H1 (cell line): ENCODE measurements at regions not wholly inside any gene's neighbourhood (a gene's known extent, or its start where the extent isn't known, plus 50 kb on each side); places are given as distances from the start of the nearest gene placed in this dataset.

ENCODE experiments used
- CTCF ChIA-PET: fragments of 300-600 bp; sonication (Branson Sonifier 250); formaldehyde crosslinking; loops from one replicate; lab custom pipeline; 2021; ENCODE audit not compliant: partially characterized antibody; lab: Charles Lee
- POLR2A ChIA-PET: fragments of 300-600 bp; sonication (Branson Sonifier 250); formaldehyde crosslinking; loops from one replicate; lab custom pipeline; 2021; ENCODE audit warnings: inconsistent platforms; ENCODE audit not compliant: partially characterized antibody; lab: Charles Lee
- DNase-seq, 2 experiments: peaks; one replicate each; pipeline versions ENCODE4 v3.0.0 to v3.0.0-alpha.2; 2010 to 2022; ENCODE audit warnings: low spot score in 2 of 2, low read depth in 1 of 2, mixed read lengths in 1 of 2
- FAIRE-seq: peaks from 2 replicates; lab custom pipeline; 2011; peaks lifted over from hg19 to GRCh38; lab: Jason Lieb, UNC
- H2AFZ ChIP-seq: 2 replicates; pipeline ENCODE4 v1.8.1; 2012; ENCODE audit warnings: low read length, inconsistent platforms
- H2AK5ac ChIP-seq: 2 replicates; pipeline ENCODE4 v1.6.1; 2013; ENCODE audit warnings: low read depth, low read length
- H2BK120ac ChIP-seq: replicated peaks from 2 replicates; pipeline ENCODE3; 2013; ENCODE audit warnings: low read depth, low read length, inconsistent platforms
- H2BK12ac ChIP-seq: 2 replicates; pipeline ENCODE4 v1.6.1; 2013; ENCODE audit warnings: low read depth, low read length
- H2BK15ac ChIP-seq: 2 replicates; pipeline ENCODE4 v1.6.1; 2013; ENCODE audit warnings: low read length
- H2BK20ac ChIP-seq: 2 replicates; pipeline ENCODE4 v1.6.1; 2013; ENCODE audit warnings: low read length
- H2BK5ac ChIP-seq: 2 replicates; pipeline ENCODE4 v1.6.1; 2013; ENCODE audit warnings: low read depth, low read length
- H3K14ac ChIP-seq: 2 replicates; pipeline ENCODE4 v1.6.1; 2013; ENCODE audit warnings: inconsistent platforms; ENCODE audit not compliant: insufficient read length
- H3K18ac ChIP-seq: 2 replicates; pipeline ENCODE4 v1.6.1; 2013; ENCODE audit warnings: low read length; ENCODE audit errors: extremely low read depth
- H3K23ac ChIP-seq: 2 replicates; pipeline ENCODE4 v1.6.1; 2013; ENCODE audit warnings: inconsistent platforms; ENCODE audit not compliant: insufficient read length
- H3K23me2 ChIP-seq: 2 replicates; pipeline ENCODE4 v1.6.1; 2013; ENCODE audit warnings: low read depth, low read length
- H3K27ac ChIP-seq: 2 replicates; pipeline ENCODE4 v1.6.1; 2011; ENCODE audit warnings: low read depth, low read length, inconsistent platforms
- H3K27me3 ChIP-seq, 4 experiments: replicated peaks in 1 of 4; 1 replicate in 1 of 4; 2 replicates in 3 of 4; pipeline versions ENCODE4 v1.6.1 to v1.8.1; 2011 to 2013; ENCODE audit warnings: low read length in 3 of 4, mild to moderate bottlenecking in 3 of 4, inconsistent platforms in 2 of 4, mixed read lengths in 2 of 4, moderate library complexity in 1 of 4; ENCODE audit not compliant: control insufficient read depth in 3 of 4, insufficient read depth in 3 of 4; ENCODE audit errors: extremely low read depth in 1 of 4
- H3K36me3 ChIP-seq, 4 experiments: 2 replicates each; pipeline versions ENCODE4 v1.6.1 to v1.8.1; 2011 to 2013; ENCODE audit warnings: mild to moderate bottlenecking in 4 of 4, low read length in 3 of 4, moderate library complexity in 2 of 4, control low read depth in 1 of 4, inconsistent platforms in 1 of 4; ENCODE audit not compliant: insufficient read depth in 4 of 4, control insufficient read depth in 2 of 4
- H3K4ac ChIP-seq: replicated peaks from 2 replicates; pipeline ENCODE3; 2013; ENCODE audit warnings: low read length, low read depth, mixed read lengths, inconsistent platforms; ENCODE audit not compliant: insufficient read length
- H3K4me1 ChIP-seq, 4 experiments: replicated peaks in 1 of 4; 1 replicate in 1 of 4; 2 replicates in 3 of 4; pipeline versions ENCODE4 v1.6.1 to v1.8.1; 2011 to 2013; ENCODE audit warnings: low read length in 3 of 4, inconsistent platforms in 2 of 4, mixed read lengths in 1 of 4; ENCODE audit not compliant: insufficient read depth in 4 of 4, control insufficient read depth in 3 of 4
- H3K4me2 ChIP-seq, 2 experiments: 2 replicates each; pipeline versions ENCODE4 v1.6.1 to v1.8.1; 2011 to 2013; ENCODE audit warnings: low read depth in 2 of 2, low read length in 2 of 2, control low read depth in 1 of 2, inconsistent platforms in 1 of 2, mild to moderate bottlenecking in 1 of 2; ENCODE audit not compliant: insufficient read depth in 1 of 2
- H3K4me3 ChIP-seq, 4 experiments: fragments of 200-600, 300-600 bp in 1 of 4; sonication (generic), shearing (Covaris generic), sonication (Bioruptor Twin) in 1 of 4; 2 replicates each; pipeline versions ENCODE4 v1.5.1 to v1.8.1; 2011 to 2016; ENCODE audit warnings: low read length in 4 of 4, low read depth in 3 of 4, control low read depth in 2 of 4, inconsistent platforms in 2 of 4, mild to moderate bottlenecking in 2 of 4, mixed read lengths in 1 of 4, moderate library complexity in 1 of 4; ENCODE audit not compliant: insufficient read depth in 2 of 4; ENCODE audit errors: extremely low read depth in 1 of 4
- H3K56ac ChIP-seq: replicated peaks from 2 replicates; pipeline ENCODE3; 2013; ENCODE audit warnings: low read depth, mild to moderate bottlenecking, mixed read lengths, low read length, inconsistent platforms; ENCODE audit not compliant: insufficient read length
- H3K79me1 ChIP-seq: 2 replicates; pipeline ENCODE4 v1.6.1; 2013; ENCODE audit warnings: low read depth, low read length, control low read depth
- H3K79me2 ChIP-seq, 2 experiments: 2 replicates each; pipeline versions ENCODE4 v1.6.1 to v1.8.1; 2012 to 2013; ENCODE audit warnings: low read length in 2 of 2, mild to moderate bottlenecking in 2 of 2, inconsistent platforms in 1 of 2; ENCODE audit not compliant: insufficient read depth in 2 of 2, control insufficient read depth in 1 of 2
- H3K9ac ChIP-seq, 4 experiments: replicated peaks in 1 of 4; 1 replicate in 1 of 4; 2 replicates in 3 of 4; pipeline versions ENCODE4 v1.6.1 to v1.8.1; 2011 to 2013; ENCODE audit warnings: low read depth in 3 of 4, low read length in 3 of 4, control low read depth in 2 of 4, mild to moderate bottlenecking in 2 of 4, moderate library complexity in 2 of 4, inconsistent platforms in 1 of 4; ENCODE audit errors: extremely low read depth in 1 of 4
- H3K9me3 ChIP-seq, 2 experiments: 2 replicates each; pipeline versions ENCODE4 v1.6.1 to v1.8.1; 2012 to 2013; ENCODE audit warnings: mild to moderate bottlenecking in 2 of 2, moderate library complexity in 2 of 2, control low read depth in 1 of 2, inconsistent platforms in 1 of 2, low read depth in 1 of 2, low read length in 1 of 2, mixed read lengths in 1 of 2; ENCODE audit not compliant: insufficient read depth in 2 of 2
- H4K20me1 ChIP-seq, 2 experiments: replicated peaks in 1 of 2; 2 replicates each; pipeline versions ENCODE3 to v1.8.1; 2011 to 2013; ENCODE audit warnings: inconsistent platforms in 2 of 2, low read length in 2 of 2, mild to moderate bottlenecking in 1 of 2; ENCODE audit not compliant: insufficient read depth in 2 of 2, control insufficient read depth in 1 of 2
- H4K5ac ChIP-seq: 2 replicates; pipeline ENCODE4 v1.6.1; 2013; ENCODE audit warnings: low read length, low read depth, mixed read lengths, inconsistent platforms; ENCODE audit not compliant: insufficient read length
- H4K8ac ChIP-seq: 2 replicates; pipeline ENCODE4 v1.8.0; 2013; ENCODE audit warnings: mild to moderate bottlenecking, moderate library complexity, low read length, inconsistent platforms; ENCODE audit not compliant: insufficient read depth; ENCODE audit errors: extremely low read depth
- H4K91ac ChIP-seq: replicated peaks from 2 replicates; pipeline ENCODE3; 2013; ENCODE audit warnings: low read length, mixed read lengths, inconsistent platforms; ENCODE audit not compliant: insufficient read length
- KDM4A ChIP-seq: IDR thresholded peaks from one replicate; pipeline ENCODE4 v1.7.1; 2012; ENCODE audit warnings: low read depth, mild to moderate bottlenecking, moderate library complexity, low read length, inconsistent platforms; ENCODE audit not compliant: severe bottlenecking
- RAD21 ChIP-seq, 2 experiments: IDR thresholded peaks in 1 of 2; conservative IDR thresholded peaks in 1 of 2; 2 replicates each; pipeline ENCODE4 v1.6.1; 2011; ENCODE audit warnings: low read depth in 2 of 2, low read length in 2 of 2, improper control_type of control experiment in 1 of 2, inconsistent platforms in 1 of 2, mild to moderate bottlenecking in 1 of 2, moderate library complexity in 1 of 2
- WGBS, 2 experiments: shearing (Covaris generic) in 1 of 2; methylation state at CpG; one replicate each; pipeline versions ENCODE4 v1.1.6 to v1.1.7; 2013 to 2015; ENCODE audit warnings: low lambda C conversion rate in 2 of 2, mixed read lengths in 2 of 2, inconsistent platforms in 1 of 2, low coverage in 1 of 2, missing lambda C conversion rate in 1 of 2; ENCODE audit not compliant: insufficient replicate concordance in 2 of 2, insufficient coverage in 1 of 2, insufficient read length in 1 of 2; ENCODE audit errors: extremely low coverage in 1 of 2, missing lambda C conversion rate in 1 of 2; 5-methylcytosine and 5-hydroxymethylcytosine counted together

DNA sequence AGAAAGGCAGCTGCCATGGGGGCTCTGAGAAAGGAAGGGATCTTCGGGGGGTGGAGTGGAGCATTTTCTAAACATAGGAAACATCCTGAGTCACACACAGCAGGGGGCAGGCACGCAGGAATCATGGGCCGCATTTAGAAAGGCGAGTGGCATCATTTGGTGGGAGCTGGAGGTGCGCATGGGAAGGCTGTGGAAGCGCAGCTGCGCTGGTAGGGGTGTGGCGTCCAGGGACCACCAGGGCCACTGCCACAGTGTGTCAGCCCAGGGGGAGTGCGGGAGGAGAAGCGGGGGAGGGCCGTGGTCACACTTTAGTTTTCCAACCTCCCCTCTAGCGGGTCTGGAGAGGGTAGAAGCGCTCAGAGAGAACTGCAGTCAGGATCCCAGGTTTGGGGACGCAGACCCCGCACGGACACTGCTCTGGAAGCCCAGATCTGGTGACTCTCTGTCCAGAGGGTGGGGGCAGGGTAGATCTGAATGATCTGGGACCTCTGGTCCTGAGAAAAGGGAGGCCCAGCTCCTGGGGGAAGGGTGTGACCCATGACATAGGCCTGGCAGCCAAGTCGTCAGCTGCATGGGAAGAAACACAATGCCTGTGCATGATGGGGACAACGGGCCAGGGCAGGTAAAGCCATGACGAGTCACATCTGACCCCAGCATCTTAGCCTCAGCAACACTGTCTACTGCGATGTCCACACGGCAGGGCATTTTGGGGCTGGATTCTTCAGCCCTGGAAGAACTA, 88.0 kb upstream of the IQSEC1 start:
- no peak for FAIRE-seq
- CTCF ChIA-PET: interaction anchor here (0.6 to 5.8 kb wide), 7 partner anchors 10 to 41 kb away, joined by 3 to 24 read pairs (median 3); no protein-coding TSS in a partner anchor

More for the DNA sequence above, 88.0 kb upstream of the IQSEC1 start:
- H3K36me3 ChIP-seq: no peaks in the 10 kb centered on the region
- peak overlapping the region in 1 of 2 experiments; percentile 9; a peak in 1 of 4 replicates for H3K4me2 ChIP-seq
- peak overlapping the region; percentile 99 for H2BK12ac ChIP-seq
- peak overlapping the region; percentile 76; the same call in 1 of the 2 replicates for H2BK5ac ChIP-seq
- no peak overlapping the region for H4K5ac ChIP-seq
- H3K79me2 ChIP-seq: no peaks in the 10 kb centered on the region
- no peak overlapping the region; the same call in 1 of the 2 replicates for H4K8ac ChIP-seq
- H3K9ac ChIP-seq: no peak overlapping the region; a peak in 1 of 7 replicates
- H3K27ac ChIP-seq: no peak overlapping the region
- H3K4me1 ChIP-seq: peaks cover 4 to 26% (median 18%) of the 10 kb centered on the region in 4 experiments
- peak overlapping the region; percentile 34 for H3K4ac ChIP-seq
- peak overlapping the region; percentile 30 for H2BK120ac ChIP-seq
- WGBS, 2 experiments: 70% methylated on average over 15 of the region's 21 CpGs; no CpG with 5 or more reads in 1 of the 2 experiments
- no peak overlapping the region for H3K56ac ChIP-seq
- no peaks in the 10 kb centered on the region for H3K79me1 ChIP-seq
- no peaks in the 10 kb centered on the region for H3K23me2 ChIP-seq
- H2BK15ac ChIP-seq: no peak overlapping the region
- no peak overlapping the region for H2AFZ ChIP-seq
- TF ChIP-seq KDM4A (no peak), RAD21 (IDR thresholded peaks at IDR 0.05 in 1 of 2, conservative IDR thresholded peaks at IDR 0.05 in 1 of 2; ENCODE audit: low read depth in 2 of 2, low read length in 2 of 2) (0 out of 4 replicates have a peak, but pooled peaks of 1 of the 2 experiments have one; percentile 6)
- TF ChIP-seq, all 59 proteins: peak for 1
- Histone ChIP-seq H3K18ac (peak overlapping the region; percentile 26; the same call in 1 of the 2 replicates), H4K20me1 (no peaks in the 10 kb centered on the region), H3K23ac (no peak overlapping the region), H3K9me3 (no peaks in the 10 kb centered on the region; a peak in 1 of 4 replicates), H3K14ac (no peak overlapping the region), H3K27me3 (no peaks in the 10 kb centered on the region), H4K91ac (peak overlapping the region; percentile 59), H2BK20ac (peak overlapping the region; percentile 72), H2AK5ac (peak overlapping the region; percentile 89; the same call in 1 of the 2 replicates), H3K4me3 (no peak overlapping the region)
- POLR2A ChIA-PET: interaction anchor here (1.2 kb wide), 1 partner anchor 114 kb away, joined by 3 read pairs; no protein-coding TSS in a partner anchor
- DNase-seq: peak in 1 of 2 experiments; percentile 56
